Fibroblast of lung (primary cell): ENCODE measurements at regions not wholly inside any gene's neighbourhood (a gene's known extent, or its start where the extent isn't known, plus 50 kb on each side); places are given as distances from the start of the nearest gene placed in this dataset.

Experiments
- DNase-seq, 2 donors: peaks; one replicate each; pipeline versions ENCODE4 v3.0.0 to v3.0.0-alpha.2; 2010; ENCODE audit warnings: low read depth in 2 of 2
- H2AFZ ChIP-seq: 2 replicates; pipeline ENCODE4 v1.5.1; 2012; ENCODE audit warnings: low read length, control low read depth, inconsistent platforms
- H3K27ac ChIP-seq: 2 replicates; pipeline ENCODE4 v1.5.1; 2011; ENCODE audit warnings: low read length, control low read depth; ENCODE audit not compliant: insufficient read depth
- H3K27me3 ChIP-seq: 2 replicates; pipeline ENCODE4 v1.5.1; 2011; ENCODE audit warnings: mild to moderate bottlenecking, low read length; ENCODE audit not compliant: control insufficient read depth, insufficient read depth
- H3K36me3 ChIP-seq: 2 replicates; pipeline ENCODE4 v1.5.1; 2011; ENCODE audit warnings: low read length; ENCODE audit not compliant: control insufficient read depth, insufficient read depth
- H3K4me1 ChIP-seq: 2 replicates; pipeline ENCODE4 v1.5.1; 2011; ENCODE audit warnings: low read length; ENCODE audit not compliant: control insufficient read depth, insufficient read depth; ENCODE audit errors: extremely low read depth
- H3K4me2 ChIP-seq: 2 replicates; pipeline ENCODE4 v1.5.1; 2011; ENCODE audit warnings: low read length, control low read depth; ENCODE audit not compliant: insufficient read depth; ENCODE audit errors: extremely low read depth
- H3K4me3 ChIP-seq, 4 experiments: fragments of 200-600 bp in 1 of 4; sonication (generic) in 1 of 4; replicated peaks in 1 of 4; 2 replicates each; pipeline ENCODE4 v1.5.1; 2011 to 2016; ENCODE audit warnings: low read length in 4 of 4, low read depth in 3 of 4, mild to moderate bottlenecking in 3 of 4, control low read depth in 2 of 4, inconsistent platforms in 1 of 4, mixed read lengths in 1 of 4; ENCODE audit not compliant: insufficient read depth in 1 of 4; ENCODE audit errors: control extremely low read depth in 1 of 4
- H3K79me2 ChIP-seq: 2 replicates; pipeline ENCODE4 v1.5.1; 2012; ENCODE audit warnings: mild to moderate bottlenecking, low read length, inconsistent platforms; ENCODE audit not compliant: control insufficient read depth, insufficient read depth
- H3K9ac ChIP-seq: 2 replicates; pipeline ENCODE4 v1.5.1; 2011; ENCODE audit warnings: mild to moderate bottlenecking, low read length, control low read depth; ENCODE audit not compliant: insufficient read depth
- H3K9me3 ChIP-seq: 2 replicates; pipeline ENCODE4 v1.5.1; 2012; ENCODE audit warnings: low read depth, low read length; ENCODE audit not compliant: control insufficient read depth, insufficient read depth
- H4K20me1 ChIP-seq: 2 replicates; pipeline ENCODE4 v1.5.1; 2011; ENCODE audit warnings: low read length; ENCODE audit not compliant: control insufficient read depth, insufficient read depth; ENCODE audit errors: extremely low read depth
- CTCF ChIP-seq, 2 donors: IDR thresholded peaks in 1 of 2; conservative IDR thresholded peaks in 1 of 2; 1 replicate in 1 of 2; 2 replicates in 1 of 2; pipeline ENCODE4 v1.5.1; 2011 to 2012; ENCODE audit warnings: low read length in 2 of 2, control low read depth in 1 of 2, inconsistent platforms in 1 of 2, low read depth in 1 of 2, mild to moderate bottlenecking in 1 of 2
- EZH2 ChIP-seq: IDR thresholded peaks from 2 replicates; pipeline ENCODE4 v1.5.1; 2012; ENCODE audit warnings: low read length, control low read depth, mild to moderate bottlenecking; ENCODE audit errors: missing control alignments

GRCh38 chr20:8994045-8994444 lies 74.8 kb upstream of the PLCB4 start:
- no peak overlapping the region for H3K4me3 ChIP-seq
- no peak overlapping the region for H2AFZ ChIP-seq
- no peaks in the 10 kb centered on the region for H3K27me3 ChIP-seq
- H4K20me1 ChIP-seq = no peaks in the 10 kb centered on the region
- no peak overlapping the region for H3K9ac ChIP-seq
- DNase-seq = no peak
- H3K79me2 ChIP-seq = no peaks in the 10 kb centered on the region
- H3K36me3 ChIP-seq = no peaks in the 10 kb centered on the region
- H3K27ac ChIP-seq = no peak overlapping the region
- H3K4me2 ChIP-seq = no peak overlapping the region
- no peaks in the 10 kb centered on the region for H3K9me3 ChIP-seq
- H3K4me1 ChIP-seq = no peaks in the 10 kb centered on the region
- TF ChIP-seq CTCF (conservative IDR thresholded peaks at IDR 0.05 in 1 of 2, IDR thresholded peaks at IDR 0.05 in 1 of 2; ENCODE audit: low read depth in 1 of 2, low read length in 2 of 2) (no peak), EZH2 (no peak)

- Histone ChIP-seq H3K4me1 (no peaks in the 10 kb centered on the region), H4K20me1 (no peaks in the 10 kb centered on the region), H3K4me2 (no peak overlapping the region), H3K79me2 (no peaks in the 10 kb centered on the region), H3K27ac (no peak overlapping the region), H3K9ac (no peak overlapping the region), H3K9me3 (no peaks in the 10 kb centered on the region), H2AFZ (no peak overlapping the region), H3K4me3 (no peak overlapping the region), H3K36me3 (no peaks in the 10 kb centered on the region), H3K27me3 (no peaks in the 10 kb centered on the region)
- DNase-seq = no peak
- TF ChIP-seq CTCF (conservative IDR thresholded peaks at IDR 0.05 in 1 of 2, IDR thresholded peaks at IDR 0.05 in 1 of 2; ENCODE audit: low read depth in 1 of 2, low read length in 2 of 2) (no peak), EZH2 (no peak)
Measured at GRCh38 chr20:8995761-8996160, 73.1 kb upstream of the PLCB4 start.

- Histone ChIP-seq H3K27me3 (no peaks in the 10 kb centered on the region), H3K4me3 (no peak overlapping the region), H3K36me3 (no peaks in the 10 kb centered on the region), H3K4me2 (no peak overlapping the region), H3K79me2 (no peaks in the 10 kb centered on the region), H3K9me3 (no peaks in the 10 kb centered on the region), H3K4me1 (no peaks in the 10 kb centered on the region), H4K20me1 (no peaks in the 10 kb centered on the region), H2AFZ (no peak overlapping the region), H3K9ac (no peak overlapping the region), H3K27ac (no peak overlapping the region)
- DNase-seq = peak in 1 of 2 donors; percentile 8
- TF ChIP-seq CTCF (conservative IDR thresholded peaks at IDR 0.05 in 1 of 2, IDR thresholded peaks at IDR 0.05 in 1 of 2; ENCODE audit: low read depth in 1 of 2, low read length in 2 of 2) = no peak
- TF ChIP-seq EZH2 = no peak
Measured at GRCh38 chr20:8996817-8997512, 71.9 kb upstream of the PLCB4 start.
